ENCODE measurements at regions not wholly inside any gene's neighbourhood (a gene's known extent, or its start where the extent isn't known, plus 50 kb on each side); places are given as distances from the start of the nearest gene placed in this dataset.

GRCh38 chr1:234893359-234893724, 235.3 kb downstream of the TOMM20 start:
- no peak overlapping the region for H3K9ac ChIP-seq (ENCODE audit: extremely low read depth, insufficient read length, low read length)
- no peak overlapping the region for H2BK20ac ChIP-seq (ENCODE audit: low read depth, low read length, poor library complexity, severe bottlenecking)
- H2BK120ac ChIP-seq (ENCODE audit: low read depth, low read length, poor library complexity, severe bottlenecking): no peak overlapping the region
- H3K36me3 Mint-ChIP-seq (ENCODE audit: insufficient read depth in 1 of 3, low read depth in 3 of 3): no peaks in the 10 kb centered on the region
- H2AK5ac ChIP-seq (ENCODE audit: insufficient read length, low read length): no peak overlapping the region
- H3K9me3 ChIP-seq (ENCODE audit: control insufficient read depth, low read depth, low read length): no peaks in the 10 kb centered on the region
- H3K27me3 Mint-ChIP-seq (ENCODE audit: low read depth): no peaks in the 10 kb centered on the region; the same call in 1 of the 2 replicates
- H4K20me1 ChIP-seq (ENCODE audit: control insufficient read depth, insufficient read depth, insufficient read length): no peaks in the 10 kb centered on the region
- H3K56ac ChIP-seq (ENCODE audit: insufficient read length, low read depth, low read length): no peak overlapping the region
- DNase-seq: no peak
- H3K4me1 ChIP-seq (ENCODE audit: insufficient read depth, low read length): no peaks in the 10 kb centered on the region
- H3K27me3 ChIP-seq (ENCODE audit: insufficient read depth, low read length): no peaks in the 10 kb centered on the region
- TF ChIP-seq CTCF (conservative IDR thresholded peaks at IDR 0.05): no peak
- no peak overlapping the region for H2AFZ ChIP-seq (ENCODE audit: low read length)
- no peak overlapping the region for H4K91ac ChIP-seq (ENCODE audit: insufficient read length, low read depth, low read length)
- no peak overlapping the region for H3K23ac ChIP-seq (ENCODE audit: insufficient read length, low read depth, low read length)
- no peak overlapping the region; a peak in 1 of 7 replicates for H3K27ac Mint-ChIP-seq
- no peaks in the 10 kb centered on the region for H3K9me3 Mint-ChIP-seq
- H3K27ac ChIP-seq (ENCODE audit: insufficient read length, low read depth, low read length): no peak overlapping the region
- H3K79me1 ChIP-seq (ENCODE audit: insufficient read depth, low read depth, low read length, poor library complexity, severe bottlenecking): no peaks in the 10 kb centered on the region
- no peak overlapping the region for H3K4me3 Mint-ChIP-seq
- H2BK15ac ChIP-seq (ENCODE audit: low read depth, low read length): no peak overlapping the region
- no peak overlapping the region for H3K14ac ChIP-seq (ENCODE audit: insufficient read depth, low read length)
- H3K4me1 Mint-ChIP-seq: peaks cover 0 to 7% of the 10 kb centered on the region in 2 experiments; a peak in 1 of 4 replicates
- H2BK12ac ChIP-seq (ENCODE audit: insufficient read length, low read depth, low read length): no peak overlapping the region
- H2BK5ac ChIP-seq (ENCODE audit: insufficient read length, low read length): no peak overlapping the region
- no peaks in the 10 kb centered on the region for H3K79me2 ChIP-seq (ENCODE audit: insufficient read depth, low read length)
- no peak overlapping the region for H4K8ac ChIP-seq (replicated peaks; ENCODE audit: insufficient read length, low read depth, low read length)
- no peak overlapping the region for H4K5ac ChIP-seq (ENCODE audit: insufficient read length, low read depth, low read length)
- WGBS (ENCODE audit: extremely low coverage, insufficient read length, low lambda C conversion rate): no CpG with 5 or more reads among the region's 6 CpGs
- H3K23me2 ChIP-seq (ENCODE audit: insufficient read length, low read depth, low read length, poor library complexity, severe bottlenecking): no peaks in the 10 kb centered on the region
- H3T11ph ChIP-seq (ENCODE audit: low read length): no peak overlapping the region
- H3K18ac ChIP-seq (ENCODE audit: insufficient read length, low read depth, low read length): no peak overlapping the region
- no peak overlapping the region for H3K4me2 ChIP-seq (ENCODE audit: insufficient read depth, insufficient read length, low read length)
- no peak overlapping the region for H3K4ac ChIP-seq (ENCODE audit: low read depth, low read length)

Measured in H9 (cell line).